ENCODE measurements at regions not wholly inside any gene's neighbourhood (a gene's known extent, or its start where the extent isn't known, plus 50 kb on each side); places are given as distances from the start of the nearest gene placed in this dataset.

- Mint-ChIP-seq H3K27ac (ENCODE audit: unreplicated experiment) (no peak overlapping the region), H3K9me3 (ENCODE audit: low read depth) (peaks cover 14% of the 10 kb centered on the region), H3K4me3 (ENCODE audit: unreplicated experiment) (no peak overlapping the region), H3K36me3 (ENCODE audit: low read depth) (peaks cover 14% of the 10 kb centered on the region), H3K4me1 (ENCODE audit: low read depth) (no peaks in the 10 kb centered on the region), H3K27me3 (ENCODE audit: low read depth) (no peaks in the 10 kb centered on the region)
- TF ChIP-seq, protein P1, sequence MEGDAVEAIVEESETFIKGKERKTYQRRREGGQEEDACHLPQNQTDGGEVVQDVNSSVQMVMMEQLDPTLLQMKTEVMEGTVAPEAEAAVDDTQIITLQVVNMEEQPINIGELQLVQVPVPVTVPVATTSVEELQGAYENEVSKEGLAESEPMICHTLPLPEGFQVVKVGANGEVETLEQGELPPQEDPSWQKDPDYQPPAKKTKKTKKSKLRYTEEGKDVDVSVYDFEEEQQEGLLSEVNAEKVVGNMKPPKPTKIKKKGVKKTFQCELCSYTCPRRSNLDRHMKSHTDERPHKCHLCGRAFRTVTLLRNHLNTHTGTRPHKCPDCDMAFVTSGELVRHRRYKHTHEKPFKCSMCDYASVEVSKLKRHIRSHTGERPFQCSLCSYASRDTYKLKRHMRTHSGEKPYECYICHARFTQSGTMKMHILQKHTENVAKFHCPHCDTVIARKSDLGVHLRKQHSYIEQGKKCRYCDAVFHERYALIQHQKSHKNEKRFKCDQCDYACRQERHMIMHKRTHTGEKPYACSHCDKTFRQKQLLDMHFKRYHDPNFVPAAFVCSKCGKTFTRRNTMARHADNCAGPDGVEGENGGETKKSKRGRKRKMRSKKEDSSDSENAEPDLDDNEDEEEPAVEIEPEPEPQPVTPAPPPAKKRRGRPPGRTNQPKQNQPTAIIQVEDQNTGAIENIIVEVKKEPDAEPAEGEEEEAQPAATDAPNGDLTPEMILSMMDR (IDR thresholded peaks at IDR 0.05), result no peak
- DNase-seq (ENCODE audit: low spot score), result no peak
Measured at GRCh38 chr18:23330423-23330822, 122.7 kb upstream of the RIOK3 start.

DNA sequence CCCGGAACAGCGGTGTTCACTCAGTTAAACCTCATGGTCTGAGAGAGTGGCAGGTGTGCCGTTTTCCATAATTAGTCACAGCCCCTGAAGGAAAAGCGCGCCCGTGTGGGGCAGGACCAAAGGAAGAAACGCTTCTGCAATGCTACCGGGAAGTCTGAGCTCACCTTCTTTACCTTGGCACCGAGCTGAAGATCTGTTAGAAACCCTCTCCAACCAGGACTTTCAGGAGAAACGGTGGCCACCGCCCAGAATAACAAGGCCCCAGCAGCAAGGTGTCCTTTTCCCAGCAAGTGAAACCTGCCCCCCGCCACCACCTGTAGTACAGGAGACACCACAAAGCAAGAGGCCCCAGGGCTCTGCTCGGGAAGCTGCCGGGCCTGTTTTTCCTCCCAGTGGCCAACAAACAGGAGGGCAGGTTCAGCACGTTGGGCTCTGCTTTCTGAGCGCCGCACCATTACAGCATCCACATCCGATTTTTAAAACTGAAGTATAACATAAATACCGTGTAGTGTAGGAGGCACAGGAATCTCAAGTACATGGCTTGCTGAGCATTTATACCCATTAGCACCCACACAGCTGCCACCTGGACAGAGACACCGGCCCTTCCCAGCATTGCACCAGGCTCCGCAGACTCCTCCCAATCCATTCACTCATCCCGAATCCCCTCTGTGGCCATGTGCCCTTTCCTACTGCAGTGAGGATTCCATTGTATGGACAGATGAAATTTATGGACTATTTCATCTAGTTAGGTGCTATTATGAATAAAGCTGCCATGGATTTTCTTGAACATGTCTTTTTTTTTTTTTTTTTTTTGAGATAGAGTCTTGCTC is 121.8 kb upstream of the RIOK3 start:
- Mint-ChIP-seq H3K4me1 (ENCODE audit: low read depth) (no peaks in the 10 kb centered on the region), H3K36me3 (ENCODE audit: low read depth) (peaks cover 11% of the 10 kb centered on the region), H3K4me3 (ENCODE audit: unreplicated experiment) (no peak overlapping the region), H3K27ac (ENCODE audit: unreplicated experiment) (no peak overlapping the region), H3K27me3 (ENCODE audit: low read depth) (no peaks in the 10 kb centered on the region), H3K9me3 (ENCODE audit: low read depth) (peaks cover 14% of the 10 kb centered on the region)
- DNase-seq (ENCODE audit: low spot score), result no peak
- TF ChIP-seq, protein P1 (IDR thresholded peaks at IDR 0.05), result no peak

GRCh38 chr18:23332356-23332755 is 120.7 kb upstream of the RIOK3 start:
- H3K27ac Mint-ChIP-seq (ENCODE audit: unreplicated experiment), result no peak overlapping the region

GRCh38 chr18:23333827-23334226 is 119.3 kb upstream of the RIOK3 start:
- no peak overlapping the region for H3K4me3 Mint-ChIP-seq (ENCODE audit: unreplicated experiment)
- peaks cover 3% of the 10 kb centered on the region for H3K36me3 Mint-ChIP-seq (ENCODE audit: low read depth)
- no peaks in the 10 kb centered on the region for H3K4me1 Mint-ChIP-seq (ENCODE audit: low read depth)
- H3K9me3 Mint-ChIP-seq (ENCODE audit: low read depth), result no peaks in the 10 kb centered on the region
- no peak overlapping the region for H3K27ac Mint-ChIP-seq (ENCODE audit: unreplicated experiment)
- H3K27me3 Mint-ChIP-seq (ENCODE audit: low read depth), result no peaks in the 10 kb centered on the region
- TF ChIP-seq, protein P1 (IDR thresholded peaks at IDR 0.05), result no peak
- no peak for DNase-seq (ENCODE audit: low spot score)

More at GRCh38 chr18:23332356-23332755, 120.7 kb upstream of the RIOK3 start:
- no peak for DNase-seq (ENCODE audit: low spot score)
- Mint-ChIP-seq H3K4me1 (ENCODE audit: low read depth) (no peaks in the 10 kb centered on the region), H3K4me3 (ENCODE audit: unreplicated experiment) (no peak overlapping the region), H3K36me3 (ENCODE audit: low read depth) (peaks cover 6% of the 10 kb centered on the region), H3K27me3 (ENCODE audit: low read depth) (no peaks in the 10 kb centered on the region), H3K9me3 (ENCODE audit: low read depth) (peaks cover 7% of the 10 kb centered on the region)
- TF ChIP-seq, protein P1 (IDR thresholded peaks at IDR 0.05), result no peak

- Mint-ChIP-seq H3K4me3 (ENCODE audit: unreplicated experiment) (no peak overlapping the region), H3K36me3 (ENCODE audit: low read depth) (no peaks in the 10 kb centered on the region), H3K27ac (ENCODE audit: unreplicated experiment) (no peak overlapping the region), H3K4me1 (ENCODE audit: low read depth) (no peaks in the 10 kb centered on the region), H3K27me3 (ENCODE audit: low read depth) (no peaks in the 10 kb centered on the region), H3K9me3 (ENCODE audit: low read depth) (no peaks in the 10 kb centered on the region)
- DNase-seq (ENCODE audit: low spot score), result no peak
- TF ChIP-seq, protein P1 (IDR thresholded peaks at IDR 0.05), result no peak
Measured at GRCh38 chr18:23334569-23334968, 118.5 kb upstream of the RIOK3 start.

All from chondrocyte (in vitro differentiated cells).